Ovary (tissue), 3 donors: ENCODE measurements at regions not wholly inside any gene's neighbourhood (a gene's known extent, or its start where the extent isn't known, plus 50 kb on each side); places are given as distances from the start of the nearest gene placed in this dataset.

Experiments used
- POLR2A ChIP-seq: fragments of 450-650 bp; IDR thresholded peaks from one replicate; pipeline ENCODE4 v1.6.1; 2017; ENCODE audit warnings: antibody characterized with exemption, mild to moderate bottlenecking, moderate library complexity
- TF ChIP-seq, protein P1 (sequence below), 3 donors: fragments of 450-650 bp in 2 of 3; fragments of 200-600 bp in 1 of 3; IDR thresholded peaks; one replicate each; pipeline versions ENCODE4 v1.5.1 to v1.8.0; 2016 to 2022; ENCODE audit warnings: antibody characterized with exemption in 3 of 3, mild to moderate bottlenecking in 1 of 3
- donor health status: DM: no; HTN: no; CAD: no.

DNA sequence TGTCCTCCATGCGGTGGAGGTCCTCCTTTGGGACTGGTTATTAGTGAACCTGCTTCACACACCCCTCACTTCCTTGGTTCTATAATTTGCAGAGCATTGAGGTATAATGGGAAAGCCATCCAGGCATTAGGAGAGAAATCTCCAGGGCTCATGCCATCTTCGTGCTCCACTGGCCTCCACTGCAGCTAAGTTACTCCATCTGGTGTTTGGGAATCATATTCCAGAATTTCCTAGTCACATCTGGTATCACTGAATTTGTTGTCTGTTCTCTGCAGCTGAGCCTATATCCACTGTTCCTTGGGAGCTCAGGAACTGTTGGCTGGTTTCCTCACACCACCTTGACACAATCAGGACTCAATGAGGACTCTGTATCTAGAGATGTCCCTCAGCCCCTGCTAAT lies 173.0 kb upstream of the TSHZ2 start:
- TF ChIP-seq, protein P1, sequence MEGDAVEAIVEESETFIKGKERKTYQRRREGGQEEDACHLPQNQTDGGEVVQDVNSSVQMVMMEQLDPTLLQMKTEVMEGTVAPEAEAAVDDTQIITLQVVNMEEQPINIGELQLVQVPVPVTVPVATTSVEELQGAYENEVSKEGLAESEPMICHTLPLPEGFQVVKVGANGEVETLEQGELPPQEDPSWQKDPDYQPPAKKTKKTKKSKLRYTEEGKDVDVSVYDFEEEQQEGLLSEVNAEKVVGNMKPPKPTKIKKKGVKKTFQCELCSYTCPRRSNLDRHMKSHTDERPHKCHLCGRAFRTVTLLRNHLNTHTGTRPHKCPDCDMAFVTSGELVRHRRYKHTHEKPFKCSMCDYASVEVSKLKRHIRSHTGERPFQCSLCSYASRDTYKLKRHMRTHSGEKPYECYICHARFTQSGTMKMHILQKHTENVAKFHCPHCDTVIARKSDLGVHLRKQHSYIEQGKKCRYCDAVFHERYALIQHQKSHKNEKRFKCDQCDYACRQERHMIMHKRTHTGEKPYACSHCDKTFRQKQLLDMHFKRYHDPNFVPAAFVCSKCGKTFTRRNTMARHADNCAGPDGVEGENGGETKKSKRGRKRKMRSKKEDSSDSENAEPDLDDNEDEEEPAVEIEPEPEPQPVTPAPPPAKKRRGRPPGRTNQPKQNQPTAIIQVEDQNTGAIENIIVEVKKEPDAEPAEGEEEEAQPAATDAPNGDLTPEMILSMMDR (IDR thresholded peaks at IDR 0.05): no peak
- no peak for TF ChIP-seq POLR2A
